Ishikawa (cell line): ENCODE measurements at regions not wholly inside any gene's neighbourhood (a gene's known extent, or its start where the extent isn't known, plus 50 kb on each side); places are given as distances from the start of the nearest gene placed in this dataset.

ENCODE experiments used
- CEBPB ChIP-seq: IDR thresholded peaks from 2 replicates; pipeline ENCODE4 v1.6.1; 2012
- CREB1 ChIP-seq: IDR thresholded peaks from 2 replicates; pipeline ENCODE4 v1.6.1; 2012; ENCODE audit warnings: low read depth
- EGR1 ChIP-seq: IDR thresholded peaks from 2 replicates; pipeline ENCODE4 v1.6.1; 2012
- EP300 ChIP-seq: IDR thresholded peaks from 2 replicates; pipeline ENCODE4 v1.6.1; 2012; ENCODE audit warnings: borderline replicate concordance
- FOXM1 ChIP-seq: IDR thresholded peaks from 2 replicates; pipeline ENCODE4 v1.6.1; 2012; ENCODE audit warnings: low read depth, borderline replicate concordance
- NFIC ChIP-seq: IDR thresholded peaks from 2 replicates; pipeline ENCODE4 v1.6.1; 2012
- RAD21 ChIP-seq: IDR thresholded peaks from 2 replicates; pipeline ENCODE4 v1.6.1; 2012; ENCODE audit warnings: low read depth
- REST ChIP-seq: IDR thresholded peaks from 2 replicates; pipeline ENCODE4 v1.6.1; 2012; ENCODE audit warnings: low read depth, mild to moderate bottlenecking
- TAF1 ChIP-seq: IDR thresholded peaks from 2 replicates; pipeline ENCODE4 v1.6.1; 2012; ENCODE audit warnings: low read depth, mild to moderate bottlenecking
- TCF12 ChIP-seq: IDR thresholded peaks from 2 replicates; pipeline ENCODE4 v1.6.1; 2012; ENCODE audit warnings: low read depth
- TEAD4 ChIP-seq: IDR thresholded peaks from 2 replicates; pipeline ENCODE4 v1.6.1; 2012
- USF1 ChIP-seq: IDR thresholded peaks from 2 replicates; pipeline ENCODE4 v1.6.1; 2012
- YY1 ChIP-seq: IDR thresholded peaks from 2 replicates; pipeline ENCODE4 v1.6.1; 2012; ENCODE audit warnings: low read depth
- ZBTB7A ChIP-seq: IDR thresholded peaks from 2 replicates; pipeline ENCODE4 v1.6.1; 2012; ENCODE audit warnings: low read depth
- TF ChIP-seq, protein P1 (sequence below): IDR thresholded peaks from 2 replicates; pipeline ENCODE4 v1.6.1; 2012

DNA sequence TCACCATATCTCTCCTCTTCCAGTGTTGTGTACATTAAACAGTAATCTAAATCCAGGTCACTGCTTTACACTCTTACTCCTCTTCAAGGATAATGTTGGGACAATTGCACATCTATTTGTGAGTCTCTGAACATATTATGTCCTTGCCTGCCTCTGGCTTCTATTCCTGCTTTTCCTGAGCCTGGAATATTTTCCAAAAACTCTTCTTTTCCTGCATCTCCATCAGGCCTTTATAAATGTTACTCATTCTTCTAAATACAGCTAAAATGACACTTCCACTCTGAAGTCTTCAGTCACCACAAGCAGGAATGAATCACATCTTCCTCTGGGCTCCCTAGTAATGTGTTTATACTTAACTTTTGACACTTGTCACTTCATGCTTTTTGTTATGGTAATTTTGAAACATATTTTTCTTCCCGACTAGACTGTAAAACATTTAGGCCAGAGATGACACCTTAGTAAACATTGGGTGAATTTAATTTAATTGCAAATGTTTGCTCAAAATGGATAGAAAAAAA is 396.0 kb downstream of the LRRIQ3 start:
- TF ChIP-seq FOXM1 = no peak
- TF ChIP-seq TCF12 = no peak
- no peak for TF ChIP-seq TEAD4
- no peak for TF ChIP-seq EGR1
- TF ChIP-seq TAF1 = no peak
- TF ChIP-seq NFIC = no peak
- no peak for TF ChIP-seq EP300
- TF ChIP-seq CEBPB = no peak
- no peak for TF ChIP-seq CREB1
- TF ChIP-seq ZBTB7A = no peak
- no peak for TF ChIP-seq REST
- TF ChIP-seq RAD21 = no peak
- no peak for TF ChIP-seq USF1

GRCh38 chr1:73800376-73800775 is 397.6 kb downstream of the LRRIQ3 start:
- TF ChIP-seq FOXM1 = no peak
- TF ChIP-seq CEBPB = no peak
- TF ChIP-seq, protein P1, sequence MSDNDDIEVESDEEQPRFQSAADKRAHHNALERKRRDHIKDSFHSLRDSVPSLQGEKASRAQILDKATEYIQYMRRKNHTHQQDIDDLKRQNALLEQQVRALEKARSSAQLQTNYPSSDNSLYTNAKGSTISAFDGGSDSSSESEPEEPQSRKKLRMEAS = no peak
- no peak for TF ChIP-seq REST
- no peak for TF ChIP-seq EGR1
- TF ChIP-seq TEAD4 = no peak

- TF ChIP-seq YY1 = no peak
- TF ChIP-seq NFIC = peak; percentile 32; the same call in 1 of the 2 replicates
These were observed 408.0 kb downstream of the LRRIQ3 start for GRCh38 chr1:73789965-73790364.

- TF ChIP-seq REST (no peak), FOXM1 (no peak), TCF12 (no peak), EGR1 (no peak), RAD21 (no peak), TEAD4 (no peak)
These were observed 413.9 kb downstream of the LRRIQ3 start for GRCh38 chr1:73784026-73784425.

DNA sequence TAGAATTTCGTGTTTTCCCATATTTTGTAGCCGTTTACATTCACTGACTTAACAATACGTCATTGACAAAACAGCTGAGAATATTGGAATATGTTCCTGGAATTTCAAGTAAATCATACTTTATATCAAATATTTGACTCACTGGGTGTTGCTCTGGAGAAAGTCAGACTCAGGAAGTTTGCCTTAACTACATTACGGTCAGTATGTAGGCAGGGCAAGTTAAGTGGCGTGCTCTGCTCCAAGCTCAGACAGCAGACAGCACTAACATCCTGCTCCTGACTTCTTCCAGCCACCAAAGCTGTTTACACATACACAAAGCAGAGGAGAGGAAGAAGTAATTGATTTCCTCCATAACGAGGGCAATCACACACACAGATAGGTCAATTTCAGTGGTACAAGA is 414.6 kb downstream of the LRRIQ3 start:
- TF ChIP-seq NFIC = no peak
- TF ChIP-seq FOXM1 = no peak
- no peak for TF ChIP-seq CREB1
- TF ChIP-seq CEBPB = no peak
- TF ChIP-seq TCF12 = no peak
- no peak for TF ChIP-seq ZBTB7A
- no peak for TF ChIP-seq EP300
- no peak for TF ChIP-seq YY1
- TF ChIP-seq TAF1 = no peak
- TF ChIP-seq USF1 = no peak
- TF ChIP-seq, protein P1 = no peak
- TF ChIP-seq TEAD4 = no peak
- no peak for TF ChIP-seq RAD21
- no peak for TF ChIP-seq REST
- no peak for TF ChIP-seq EGR1
